Natural killer cell treated with Interleukin-12 subunit alpha and Interleukin-12 subunit beta and Interleukin-15 and Interleukin-18, amount 100 ng/mL, for 72 hours (primary cell): ENCODE measurements at regions not wholly inside any gene's neighbourhood (a gene's known extent, or its start where the extent isn't known, plus 50 kb on each side); places are given as distances from the start of the nearest gene placed in this dataset.

ENCODE experiments used
- ATAC-seq, 2 donors: fragments of 150-1000 bp; cut with Tn5 transposase in 1 of 2; sonication (Bioruptor Pico), chemical (Tn5 transposase) in 1 of 2; 2 replicates each; pipeline ENCODE4 v1.10.0; 2021
- DNase-seq: peaks from one replicate; pipeline ENCODE4 v3.0.0; 2022; ENCODE audit warnings: low spot score
- H3K27ac Mint-ChIP-seq, 2 donors: 1 replicate in 1 of 2; 2 replicates in 1 of 2; pipeline ENCODE4 v1.8.0; 2022; ENCODE audit warnings: mixed read lengths in 2 of 2, mild to moderate bottlenecking in 1 of 2, moderate library complexity in 1 of 2
- H3K27me3 Mint-ChIP-seq, 2 donors: 1 replicate in 1 of 2; 2 replicates in 1 of 2; pipeline ENCODE4 v1.8.0; 2022; ENCODE audit warnings: mixed read lengths in 2 of 2
- H3K36me3 Mint-ChIP-seq: one replicate; pipeline ENCODE4 v1.8.0; 2022; ENCODE audit warnings: mixed read lengths
- H3K4me1 Mint-ChIP-seq, 2 donors: 1 replicate in 1 of 2; 2 replicates in 1 of 2; pipeline ENCODE4 v1.8.0; 2022; ENCODE audit warnings: low read depth in 2 of 2, mixed read lengths in 2 of 2, mild to moderate bottlenecking in 1 of 2
- H3K4me3 Mint-ChIP-seq: one replicate; pipeline ENCODE4 v1.8.0; 2022; ENCODE audit warnings: mixed read lengths
- H3K9me3 Mint-ChIP-seq: 2 replicates; pipeline ENCODE4 v1.8.0; 2022; ENCODE audit warnings: mixed read lengths

GRCh38 chrX:37946197-37946596, 60.2 kb upstream of the SYTL5 start:
- Mint-ChIP-seq H3K4me1 (no peaks in the 10 kb centered on the region), H3K36me3 (no peaks in the 10 kb centered on the region), H3K27me3 (peaks cover 17 to 24% of the 10 kb centered on the region in 2 donors), H3K27ac (no peak overlapping the region), H3K4me3 (no peak overlapping the region), H3K9me3 (no peaks in the 10 kb centered on the region)
- ATAC-seq, result no peak
- DNase-seq, result no peak

GRCh38 chrX:37955273-37955672, 51.1 kb upstream of the SYTL5 start:
- DNase-seq (no peak), ATAC-seq (no peak)
- H3K9me3 Mint-ChIP-seq, result no peaks in the 10 kb centered on the region
- no peaks in the 10 kb centered on the region for H3K36me3 Mint-ChIP-seq
- no peak overlapping the region for H3K4me3 Mint-ChIP-seq
- H3K4me1 Mint-ChIP-seq, result peaks cover 0 to 3% of the 10 kb centered on the region in 2 donors
- peaks cover 0 to 6% of the 10 kb centered on the region in 2 donors for H3K27me3 Mint-ChIP-seq
- no peak overlapping the region for H3K27ac Mint-ChIP-seq

GRCh38 chrX:37956223-37956622, 50.1 kb upstream of the SYTL5 start:
- no peak overlapping the region for H3K4me3 Mint-ChIP-seq
- H3K27me3 Mint-ChIP-seq, result peaks cover 0 to 6% of the 10 kb centered on the region in 2 donors
- no peak overlapping the region for H3K27ac Mint-ChIP-seq
- DNase-seq (no peak), ATAC-seq (no peak)
- no peaks in the 10 kb centered on the region for H3K9me3 Mint-ChIP-seq
- peaks cover 0 to 5% of the 10 kb centered on the region in 2 donors for H3K4me1 Mint-ChIP-seq
- no peaks in the 10 kb centered on the region for H3K36me3 Mint-ChIP-seq
